H1 (cell line): ENCODE measurements at regions not wholly inside any gene's neighbourhood (a gene's known extent, or its start where the extent isn't known, plus 50 kb on each side); places are given as distances from the start of the nearest gene placed in this dataset.

Experiments used
- CHD2 ChIP-seq: IDR thresholded peaks from 2 replicates; pipeline ENCODE4 v1.6.1; 2012; ENCODE audit warnings: low read length, improper control_type of control experiment
- TF ChIP-seq, protein P1 (sequence below), 3 experiments: IDR thresholded peaks; 1 replicate in 2 of 3; 2 replicates in 1 of 3; pipeline versions ENCODE4 v1.5.1 to v1.6.1; 2011; ENCODE audit warnings: low read length in 3 of 3, mild to moderate bottlenecking in 3 of 3, inconsistent platforms in 2 of 3, low read depth in 1 of 3, moderate library complexity in 1 of 3; ENCODE audit not compliant: insufficient read depth in 1 of 3; ENCODE audit errors: control extremely low read depth in 1 of 3

DNA sequence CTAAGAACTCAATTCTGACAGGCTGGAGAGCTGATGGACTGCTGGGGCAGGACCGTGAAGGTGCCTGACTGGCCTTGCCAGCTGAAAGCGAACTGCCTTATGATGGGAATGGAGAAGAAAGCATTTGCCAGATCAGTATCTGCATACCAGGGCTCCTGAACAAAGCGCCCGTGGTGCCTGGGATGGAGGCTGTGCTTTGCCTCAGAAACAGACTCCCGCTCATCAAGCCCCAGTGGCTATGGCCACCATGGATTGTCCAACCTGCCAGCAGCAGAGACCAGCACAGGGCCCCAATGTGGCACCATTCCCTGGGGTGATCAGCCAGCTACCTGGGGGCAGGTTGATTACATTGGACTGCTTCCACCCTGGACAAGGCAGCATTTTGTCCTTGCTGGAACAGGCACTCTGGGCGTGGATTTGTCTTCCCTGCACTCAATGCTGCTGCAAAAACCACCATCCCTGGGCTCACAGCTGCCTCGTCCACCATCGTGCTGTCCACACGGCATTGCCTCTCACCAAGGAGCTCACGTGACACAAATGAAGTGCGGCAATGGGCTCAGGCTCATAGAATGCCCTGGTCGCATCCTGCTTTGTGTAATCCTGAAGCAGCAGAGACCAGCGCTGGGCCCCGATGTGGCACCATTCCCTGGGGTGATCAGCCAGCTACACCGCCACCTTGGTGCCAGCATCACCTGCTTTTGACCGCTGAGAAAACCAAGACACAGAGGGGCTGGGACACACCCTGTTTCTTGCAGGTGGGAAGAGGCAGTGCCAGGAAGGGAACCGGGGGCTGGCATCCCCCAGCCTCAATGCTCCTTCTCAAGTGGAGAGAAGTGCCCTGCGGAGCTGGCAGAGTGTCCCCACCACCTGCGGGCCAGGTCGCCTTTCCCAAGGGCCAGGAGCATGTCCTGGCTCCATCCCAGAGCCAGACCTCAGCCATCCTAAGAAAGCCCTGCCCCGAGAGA, 1367.5 kb downstream of the BRD1 start (continued):
- TF ChIP-seq, protein P1, sequence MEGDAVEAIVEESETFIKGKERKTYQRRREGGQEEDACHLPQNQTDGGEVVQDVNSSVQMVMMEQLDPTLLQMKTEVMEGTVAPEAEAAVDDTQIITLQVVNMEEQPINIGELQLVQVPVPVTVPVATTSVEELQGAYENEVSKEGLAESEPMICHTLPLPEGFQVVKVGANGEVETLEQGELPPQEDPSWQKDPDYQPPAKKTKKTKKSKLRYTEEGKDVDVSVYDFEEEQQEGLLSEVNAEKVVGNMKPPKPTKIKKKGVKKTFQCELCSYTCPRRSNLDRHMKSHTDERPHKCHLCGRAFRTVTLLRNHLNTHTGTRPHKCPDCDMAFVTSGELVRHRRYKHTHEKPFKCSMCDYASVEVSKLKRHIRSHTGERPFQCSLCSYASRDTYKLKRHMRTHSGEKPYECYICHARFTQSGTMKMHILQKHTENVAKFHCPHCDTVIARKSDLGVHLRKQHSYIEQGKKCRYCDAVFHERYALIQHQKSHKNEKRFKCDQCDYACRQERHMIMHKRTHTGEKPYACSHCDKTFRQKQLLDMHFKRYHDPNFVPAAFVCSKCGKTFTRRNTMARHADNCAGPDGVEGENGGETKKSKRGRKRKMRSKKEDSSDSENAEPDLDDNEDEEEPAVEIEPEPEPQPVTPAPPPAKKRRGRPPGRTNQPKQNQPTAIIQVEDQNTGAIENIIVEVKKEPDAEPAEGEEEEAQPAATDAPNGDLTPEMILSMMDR (IDR thresholded peaks at IDR 0.05; ENCODE audit: control extremely low read depth in 1 of 3, insufficient read depth in 1 of 3, low read depth in 1 of 3, low read length in 3 of 3), result no peak
- no peak for TF ChIP-seq CHD2
- TF ChIP-seq, all 59 proteins: peak for 0
